ENCODE measurements at regions not wholly inside any gene's neighbourhood (a gene's known extent, or its start where the extent isn't known, plus 50 kb on each side); places are given as distances from the start of the nearest gene placed in this dataset.

DNA sequence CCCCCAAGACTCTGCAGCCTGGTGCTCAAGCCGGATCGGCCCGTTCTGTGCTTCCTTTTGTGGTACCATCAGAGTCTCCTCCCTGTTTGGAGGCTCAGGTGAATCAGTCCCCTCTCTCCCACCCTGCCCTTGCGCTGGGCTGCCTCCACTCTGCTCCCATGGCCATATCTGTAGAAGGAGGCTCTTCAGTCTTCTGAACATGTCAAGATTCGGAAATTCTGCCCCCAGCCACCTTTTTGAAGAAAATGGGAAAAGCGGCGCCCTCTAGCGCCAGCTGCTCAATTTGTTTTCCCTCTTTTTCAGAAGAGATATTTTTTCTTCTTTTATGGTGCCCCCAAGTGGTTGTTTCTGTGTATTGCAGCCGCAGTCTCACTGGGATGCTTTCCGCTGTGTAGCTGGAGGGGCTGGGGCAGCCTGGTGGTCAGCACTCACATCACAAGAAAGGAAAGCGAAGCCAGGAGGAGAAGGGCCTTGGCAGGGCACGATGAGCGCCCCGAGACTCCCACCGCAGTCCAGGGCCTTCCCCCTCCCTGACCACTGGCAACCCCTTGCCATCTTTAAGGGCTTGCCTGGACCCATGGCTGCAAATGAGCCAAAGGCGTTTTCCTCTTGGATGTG lies 58.4 kb upstream of the CACNA1E start:
- H3K9me3 ChIP-seq, result no peaks in the 10 kb centered on the region
- peaks cover 9% of the 10 kb centered on the region for H3K27me3 ChIP-seq (ENCODE audit: low read depth)
- no peaks in the 10 kb centered on the region for H3K4me1 ChIP-seq
- H3K36me3 ChIP-seq, result no peaks in the 10 kb centered on the region
- H3K4me3 ChIP-seq, result no peak overlapping the region
- intact Hi-C loops (cut with DNase I), result loop anchor here (10.0 kb wide), 1 partner anchor 230 kb away; no protein-coding TSS in a partner anchor
- TF ChIP-seq, protein P1, sequence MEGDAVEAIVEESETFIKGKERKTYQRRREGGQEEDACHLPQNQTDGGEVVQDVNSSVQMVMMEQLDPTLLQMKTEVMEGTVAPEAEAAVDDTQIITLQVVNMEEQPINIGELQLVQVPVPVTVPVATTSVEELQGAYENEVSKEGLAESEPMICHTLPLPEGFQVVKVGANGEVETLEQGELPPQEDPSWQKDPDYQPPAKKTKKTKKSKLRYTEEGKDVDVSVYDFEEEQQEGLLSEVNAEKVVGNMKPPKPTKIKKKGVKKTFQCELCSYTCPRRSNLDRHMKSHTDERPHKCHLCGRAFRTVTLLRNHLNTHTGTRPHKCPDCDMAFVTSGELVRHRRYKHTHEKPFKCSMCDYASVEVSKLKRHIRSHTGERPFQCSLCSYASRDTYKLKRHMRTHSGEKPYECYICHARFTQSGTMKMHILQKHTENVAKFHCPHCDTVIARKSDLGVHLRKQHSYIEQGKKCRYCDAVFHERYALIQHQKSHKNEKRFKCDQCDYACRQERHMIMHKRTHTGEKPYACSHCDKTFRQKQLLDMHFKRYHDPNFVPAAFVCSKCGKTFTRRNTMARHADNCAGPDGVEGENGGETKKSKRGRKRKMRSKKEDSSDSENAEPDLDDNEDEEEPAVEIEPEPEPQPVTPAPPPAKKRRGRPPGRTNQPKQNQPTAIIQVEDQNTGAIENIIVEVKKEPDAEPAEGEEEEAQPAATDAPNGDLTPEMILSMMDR (IDR thresholded peaks at IDR 0.05), result peak; percentile 96
- no peak overlapping the region for H3K27ac ChIP-seq
- ATAC-seq (peak; percentile 68 to 76), DNase-seq (peak; percentile 74)

DNA sequence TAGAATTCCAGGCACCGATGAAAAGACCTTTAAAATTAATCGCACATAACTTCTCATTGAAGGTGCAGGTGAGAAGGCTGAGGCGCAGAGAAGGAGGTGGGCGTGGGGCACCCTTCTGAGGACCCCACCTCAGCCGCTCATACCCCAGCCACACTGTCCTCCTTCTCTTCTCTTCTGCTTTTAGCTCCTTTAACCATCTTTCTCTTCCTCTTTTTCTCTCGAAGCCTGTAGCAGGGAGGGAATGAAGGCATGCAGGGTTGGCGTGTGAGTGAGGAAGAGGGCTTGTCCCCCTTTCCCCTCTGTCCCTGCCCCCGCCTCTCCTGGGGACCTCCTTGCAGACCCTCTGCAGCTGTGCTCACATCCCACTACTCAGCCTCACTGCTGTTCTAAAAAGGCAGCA lies 57.8 kb upstream of the CACNA1E start:
- intact Hi-C loops (cut with DNase I), result loop anchor here (10.0 kb wide), 1 partner anchor 231 kb away; no protein-coding TSS in a partner anchor
- ATAC-seq, result no peak
- DNase-seq, result no peak
- Histone ChIP-seq H3K9me3 (no peaks in the 10 kb centered on the region), H3K4me3 (no peak overlapping the region), H3K4me1 (no peaks in the 10 kb centered on the region), H3K27ac (no peak overlapping the region), H3K36me3 (no peaks in the 10 kb centered on the region), H3K27me3 (ENCODE audit: low read depth) (peaks cover 9% of the 10 kb centered on the region)
- TF ChIP-seq, protein P1 (IDR thresholded peaks at IDR 0.05), result no peak

DNA sequence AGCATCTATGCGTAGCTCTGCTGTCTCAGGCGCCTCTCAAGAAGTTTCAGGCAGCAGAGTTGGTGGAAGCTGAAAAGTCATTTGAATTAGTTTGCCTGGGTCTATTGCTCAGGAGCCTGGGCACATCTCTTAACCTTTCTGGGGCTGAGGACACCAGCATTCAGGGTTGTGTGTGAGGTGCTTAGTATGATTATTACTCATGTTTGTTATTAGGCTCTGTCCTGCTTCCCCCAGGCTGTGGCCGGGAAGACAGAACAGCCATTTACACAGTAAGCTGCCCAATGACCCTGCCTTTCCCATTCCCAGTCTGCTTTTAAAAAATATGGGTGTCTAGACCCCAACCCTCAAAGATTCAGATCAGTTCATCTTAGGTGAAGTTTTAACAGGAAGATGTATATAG lies 53.9 kb upstream of the CACNA1E start:
- ATAC-seq (no peak), DNase-seq (no peak)
- intact Hi-C loops (cut with DNase I), result loop anchor here (10.0 kb wide), 1 partner anchor 235 kb away; no protein-coding TSS in a partner anchor
- Histone ChIP-seq H3K27ac (no peak overlapping the region), H3K4me1 (no peaks in the 10 kb centered on the region), H3K36me3 (no peaks in the 10 kb centered on the region), H3K4me3 (no peak overlapping the region), H3K27me3 (ENCODE audit: low read depth) (peaks cover 13% of the 10 kb centered on the region), H3K9me3 (no peaks in the 10 kb centered on the region)
- TF ChIP-seq, protein P1 (IDR thresholded peaks at IDR 0.05), result no peak

DNA sequence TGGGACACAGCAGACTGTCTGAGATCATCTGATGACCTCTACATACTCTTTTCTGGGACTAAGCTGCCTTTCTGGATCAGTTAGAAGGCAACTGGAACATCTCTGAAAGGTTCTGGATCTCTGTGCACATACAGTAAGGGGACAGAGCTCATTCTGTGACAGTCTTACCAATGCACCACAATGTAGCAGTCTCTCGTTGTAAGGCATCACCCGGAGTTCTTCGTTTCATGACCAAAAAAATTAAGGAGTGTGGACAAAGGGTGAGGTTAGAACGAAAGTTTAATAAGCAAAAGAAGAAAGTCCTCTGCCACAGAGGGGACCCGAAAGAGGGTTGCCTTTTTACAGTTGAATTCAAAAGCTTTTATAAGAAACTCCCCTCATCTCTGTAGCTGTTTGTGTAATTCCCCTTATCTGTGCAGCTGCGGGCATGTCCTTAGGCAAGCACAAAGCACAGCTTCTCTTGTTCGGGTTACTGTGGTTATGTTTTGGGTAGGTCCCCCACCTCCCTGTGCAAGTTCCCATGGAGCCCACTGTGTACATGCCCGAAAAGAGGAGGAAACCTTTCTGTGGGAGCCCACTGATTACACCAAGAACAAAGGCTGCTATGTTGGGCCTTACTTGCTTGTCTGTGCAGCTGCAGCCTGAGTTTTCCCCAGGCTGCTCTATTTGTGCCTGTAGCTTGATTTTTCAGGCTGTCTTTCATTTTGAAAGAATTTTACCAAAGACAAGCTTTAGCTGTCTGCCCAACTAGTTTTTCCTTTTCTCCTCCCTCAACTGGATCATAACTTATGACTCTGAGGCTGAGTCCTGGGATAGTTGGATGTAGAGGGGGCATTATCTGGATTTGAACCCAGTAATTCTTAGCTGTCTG lies 53.1 kb upstream of the CACNA1E start:
- Histone ChIP-seq H3K9me3 (no peaks in the 10 kb centered on the region), H3K36me3 (no peaks in the 10 kb centered on the region), H3K4me3 (no peak overlapping the region), H3K27ac (no peak overlapping the region), H3K4me1 (no peaks in the 10 kb centered on the region), H3K27me3 (ENCODE audit: low read depth) (peaks cover 19% of the 10 kb centered on the region)
- intact Hi-C loops (cut with DNase I), result no loop called here
- TF ChIP-seq, protein P1 (IDR thresholded peaks at IDR 0.05), result no peak
- DNase-seq (no peak), ATAC-seq (no peak)
